HCT116 (cell line): ENCODE measurements at regions not wholly inside any gene's neighbourhood (a gene's known extent, or its start where the extent isn't known, plus 50 kb on each side); places are given as distances from the start of the nearest gene placed in this dataset.

Experiments
- ATAC-seq: fragments of 200-7000 bp; cut with Tn5 transposase; 2 replicates; pipeline ENCODE4 v1.9.1; 2020; ENCODE audit warnings: mild to moderate bottlenecking, moderate library complexity
- BruUV-seq: library from RNA; stranded (reverse); fragments of 400-500 nt; replicated peaks from 2 replicates; lab custom pipeline; 2021; lab: Mats Ljungman, UMichigan
- CTCF ChIA-PET: fragments of 300-600 bp; sonication (Branson Sonifier 250); formaldehyde crosslinking; loops from one replicate; lab custom pipeline; 2021; ENCODE audit warnings: antibody characterized with exemption; lab: Charles Lee
- POLR2A ChIA-PET: fragments of 300-600, 350-600 bp; sonication (Branson Sonifier 250); formaldehyde crosslinking; loops from one replicate; lab custom pipeline; 2021; ENCODE audit warnings: antibody characterized with exemption; lab: Charles Lee
- RAD21 ChIA-PET, 2 experiments: fragments of 300-600 bp; sonication (Branson Sonifier 250); formaldehyde crosslinking; loops; one replicate each; lab custom pipeline; 2023; ENCODE audit warnings: low total read pairs in 2 of 2; ENCODE audit not compliant: uncharacterized antibody in 2 of 2, unreplicated experiment in 2 of 2, low non-redundant PET in 1 of 2; lab: Charles Lee
- DNase-seq: peaks from one replicate; pipeline ENCODE4 v3.0.0-alpha.2; 2010; ENCODE audit warnings: low read depth, low spot score
- H2AFZ ChIP-seq: fragments of 200-600 bp; shearing (Covaris generic), sonication (generic); 2 replicates; pipeline ENCODE4 v1.6.1; 2017; ENCODE audit warnings: low read depth, mixed run types, mixed read lengths, antibody characterized with exemption, low read length; ENCODE audit not compliant: poor library complexity, severe bottlenecking
- H3K27ac ChIP-seq: 2 replicates; pipeline ENCODE4 v1.5.1; 2012; ENCODE audit warnings: low read depth, low read length
- H3K27me3 ChIP-seq: fragments of 200-600 bp; sonication (generic); 2 replicates; pipeline ENCODE4 v1.6.1; 2016; ENCODE audit warnings: mixed run types, low read length, mixed read lengths; ENCODE audit not compliant: insufficient read depth
- H3K36me3 ChIP-seq, 2 experiments: fragments of 200-500 bp in 1 of 2; fragments of 200-600 bp in 1 of 2; sonication (Bioruptor generic) in 1 of 2; sonication (generic) in 1 of 2; 2 replicates each; pipeline versions ENCODE4 v1.5.1 to v1.6.1; 2014 to 2016; ENCODE audit warnings: low read length in 2 of 2, inconsistent platforms in 1 of 2, mixed read lengths in 1 of 2, mixed run types in 1 of 2; ENCODE audit not compliant: insufficient read depth in 2 of 2, control insufficient read depth in 1 of 2
- H3K4me1 ChIP-seq, 2 experiments: fragments of 200-600 bp in 1 of 2; sonication (generic) in 1 of 2; 2 replicates each; pipeline versions ENCODE4 v1.5.1 to v1.6.1; 2012 to 2017; ENCODE audit warnings: low read length in 2 of 2, inconsistent platforms in 1 of 2, mild to moderate bottlenecking in 1 of 2, mixed read lengths in 1 of 2, mixed run types in 1 of 2, moderate library complexity in 1 of 2; ENCODE audit not compliant: insufficient read depth in 2 of 2, control insufficient read depth in 1 of 2
- H3K4me2 ChIP-seq: fragments of 200-600 bp; sonication (generic); 2 replicates; pipeline ENCODE4 v1.6.1; 2017; ENCODE audit warnings: mixed run types, low read length, mixed read lengths
- H3K4me3 ChIP-seq, 2 experiments: fragments of 200-600 bp in 1 of 2; sonication (generic) in 1 of 2; replicated peaks in 1 of 2; 2 replicates each; pipeline ENCODE4 v1.5.1; 2011 to 2016; ENCODE audit warnings: low read length in 2 of 2, control low read depth in 1 of 2, low read depth in 1 of 2, mild to moderate bottlenecking in 1 of 2, mixed read lengths in 1 of 2, mixed run types in 1 of 2
- H3K79me2 ChIP-seq: fragments of 200-600 bp; sonication (generic); 2 replicates; pipeline ENCODE4 v1.6.1; 2017; ENCODE audit warnings: mild to moderate bottlenecking, mixed run types, low read length, moderate library complexity, mixed read lengths; ENCODE audit not compliant: insufficient read depth
- H3K9ac ChIP-seq: fragments of 200-600 bp; sonication (generic); 2 replicates; pipeline ENCODE4 v1.6.1; 2016; ENCODE audit warnings: low read length, mixed read lengths
- H3K9me2 ChIP-seq: fragments of 200-600 bp; sonication (generic), shearing (Covaris generic); 2 replicates; pipeline ENCODE4 v1.6.1; 2017; ENCODE audit warnings: mixed run types, mild to moderate bottlenecking, moderate library complexity; ENCODE audit not compliant: insufficient read depth
- H3K9me3 ChIP-seq, 2 experiments: fragments of 200-500 bp in 1 of 2; fragments of 200-600 bp in 1 of 2; sonication (Bioruptor generic) in 1 of 2; sonication (generic) in 1 of 2; 2 replicates each; pipeline ENCODE4 v1.6.1; 2014 to 2017; ENCODE audit warnings: low read length in 2 of 2, mixed read lengths in 2 of 2, inconsistent platforms in 1 of 2, low read depth in 1 of 2, mild to moderate bottlenecking in 1 of 2, mixed run types in 1 of 2, moderate library complexity in 1 of 2; ENCODE audit not compliant: control insufficient read depth in 1 of 2, insufficient read depth in 1 of 2
- H4K20me1 ChIP-seq: fragments of 200-600 bp; sonication (generic), shearing (Covaris generic); 2 replicates; pipeline ENCODE4 v1.6.1; 2017; ENCODE audit warnings: mixed run types, mild to moderate bottlenecking, moderate library complexity; ENCODE audit not compliant: insufficient read depth
- EZH2phosphoT487 ChIP-seq: fragments of 200-600 bp; IDR thresholded peaks from 2 replicates; pipeline ENCODE4 v1.6.1; 2018; ENCODE audit warnings: antibody characterized with exemption, borderline replicate concordance
- FOSL1 ChIP-seq: IDR thresholded peaks from 2 replicates; pipeline ENCODE4 v1.6.1; 2012; ENCODE audit warnings: low read depth
- POLR2AphosphoS5 ChIP-seq: IDR thresholded peaks from 2 replicates; pipeline ENCODE4 v1.6.1; 2011; ENCODE audit warnings: mild to moderate bottlenecking, low read depth, low read length, moderate library complexity
- SP1 ChIP-seq: IDR thresholded peaks from 2 replicates; pipeline ENCODE4 v1.6.1; 2012; ENCODE audit warnings: low read depth
- TCF7L2 ChIP-seq: IDR thresholded peaks from 2 replicates; pipeline ENCODE4 v1.7.0; 2011; ENCODE audit warnings: borderline replicate concordance, inconsistent platforms; ENCODE audit not compliant: insufficient read depth, insufficient read length; ENCODE audit errors: extremely low read depth
- intact Hi-C: fragments of 100-400 bp; cut with micrococcal nuclease; formaldehyde crosslinking; loops from 2 replicates; pipeline ENCODE4 v1.10.0; 2022
- TF ChIP-seq, protein P1 (sequence below), 3 experiments: fragments of 200-600 bp in 1 of 3; sonication (generic) in 1 of 3; IDR thresholded peaks in 2 of 3; conservative IDR thresholded peaks in 1 of 3; 2 replicates each; pipeline ENCODE4 v1.5.1; 2012 to 2017; ENCODE audit warnings: low read depth in 2 of 3, low read length in 2 of 3, antibody characterized with exemption in 1 of 3, borderline replicate concordance in 1 of 3, control low read depth in 1 of 3, mild to moderate bottlenecking in 1 of 3, mixed read lengths in 1 of 3, mixed run types in 1 of 3, moderate library complexity in 1 of 3; ENCODE audit not compliant: insufficient read depth in 1 of 3
- TF ChIP-seq, protein P2 (sequence below): IDR thresholded peaks from 2 replicates; pipeline ENCODE4 v1.6.1; 2011; ENCODE audit warnings: mild to moderate bottlenecking, low read length, moderate library complexity; ENCODE audit not compliant: insufficient replicate concordance; ENCODE audit errors: extremely low read depth
- TF ChIP-seq, protein P3 (sequence below): IDR thresholded peaks from 2 replicates; pipeline ENCODE4 v1.6.1; 2012

DNA sequence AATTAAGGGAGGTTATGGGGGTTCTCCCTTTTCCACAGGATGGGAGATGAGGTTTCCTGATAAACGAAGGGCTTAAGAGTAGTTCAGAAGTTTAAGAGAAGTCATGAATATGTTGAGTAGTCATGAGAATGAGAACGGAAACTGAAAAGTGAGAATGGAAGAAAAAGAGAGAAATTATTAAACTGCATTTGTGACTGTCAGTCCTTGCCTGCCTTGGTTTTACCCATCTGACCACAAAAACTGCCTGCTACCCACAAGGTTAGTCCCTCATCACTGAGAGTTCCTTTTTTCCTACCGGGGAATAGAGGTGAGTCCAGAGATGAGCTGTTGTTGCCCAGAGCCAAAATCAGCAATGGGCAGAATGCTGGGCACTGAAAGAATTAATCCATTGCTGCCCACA is 174.1 kb upstream of the BET1 start:
- H3K9me3 ChIP-seq = no peaks in the 10 kb centered on the region
- no peak overlapping the region for H3K4me2 ChIP-seq
- DNase-seq (no peak), ATAC-seq (no peak)
- no peak overlapping the region for H3K27ac ChIP-seq
- H3K4me1 ChIP-seq = peaks cover 6 to 15% of the 10 kb centered on the region in 2 experiments; a peak in 3 of 4 replicates
- intact Hi-C loops = no loop called here
- no peaks in the 10 kb centered on the region for H3K79me2 ChIP-seq
- no peak overlapping the region for H2AFZ ChIP-seq
- POLR2A ChIA-PET = no interaction called here
- TF ChIP-seq TCF7L2 = no peak
- TF ChIP-seq EZH2phosphoT487 = no peak
- no peak for TF ChIP-seq POLR2AphosphoS5
- TF ChIP-seq, protein P1, sequence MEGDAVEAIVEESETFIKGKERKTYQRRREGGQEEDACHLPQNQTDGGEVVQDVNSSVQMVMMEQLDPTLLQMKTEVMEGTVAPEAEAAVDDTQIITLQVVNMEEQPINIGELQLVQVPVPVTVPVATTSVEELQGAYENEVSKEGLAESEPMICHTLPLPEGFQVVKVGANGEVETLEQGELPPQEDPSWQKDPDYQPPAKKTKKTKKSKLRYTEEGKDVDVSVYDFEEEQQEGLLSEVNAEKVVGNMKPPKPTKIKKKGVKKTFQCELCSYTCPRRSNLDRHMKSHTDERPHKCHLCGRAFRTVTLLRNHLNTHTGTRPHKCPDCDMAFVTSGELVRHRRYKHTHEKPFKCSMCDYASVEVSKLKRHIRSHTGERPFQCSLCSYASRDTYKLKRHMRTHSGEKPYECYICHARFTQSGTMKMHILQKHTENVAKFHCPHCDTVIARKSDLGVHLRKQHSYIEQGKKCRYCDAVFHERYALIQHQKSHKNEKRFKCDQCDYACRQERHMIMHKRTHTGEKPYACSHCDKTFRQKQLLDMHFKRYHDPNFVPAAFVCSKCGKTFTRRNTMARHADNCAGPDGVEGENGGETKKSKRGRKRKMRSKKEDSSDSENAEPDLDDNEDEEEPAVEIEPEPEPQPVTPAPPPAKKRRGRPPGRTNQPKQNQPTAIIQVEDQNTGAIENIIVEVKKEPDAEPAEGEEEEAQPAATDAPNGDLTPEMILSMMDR (IDR thresholded peaks at IDR 0.05 in 2 of 3, conservative IDR thresholded peaks at IDR 0.05 in 1 of 3; ENCODE audit: borderline replicate concordance in 1 of 3, insufficient read depth in 1 of 3, low read depth in 2 of 3, low read length in 2 of 3) = no peak
- no peak for TF ChIP-seq SP1
- TF ChIP-seq, protein P2, sequence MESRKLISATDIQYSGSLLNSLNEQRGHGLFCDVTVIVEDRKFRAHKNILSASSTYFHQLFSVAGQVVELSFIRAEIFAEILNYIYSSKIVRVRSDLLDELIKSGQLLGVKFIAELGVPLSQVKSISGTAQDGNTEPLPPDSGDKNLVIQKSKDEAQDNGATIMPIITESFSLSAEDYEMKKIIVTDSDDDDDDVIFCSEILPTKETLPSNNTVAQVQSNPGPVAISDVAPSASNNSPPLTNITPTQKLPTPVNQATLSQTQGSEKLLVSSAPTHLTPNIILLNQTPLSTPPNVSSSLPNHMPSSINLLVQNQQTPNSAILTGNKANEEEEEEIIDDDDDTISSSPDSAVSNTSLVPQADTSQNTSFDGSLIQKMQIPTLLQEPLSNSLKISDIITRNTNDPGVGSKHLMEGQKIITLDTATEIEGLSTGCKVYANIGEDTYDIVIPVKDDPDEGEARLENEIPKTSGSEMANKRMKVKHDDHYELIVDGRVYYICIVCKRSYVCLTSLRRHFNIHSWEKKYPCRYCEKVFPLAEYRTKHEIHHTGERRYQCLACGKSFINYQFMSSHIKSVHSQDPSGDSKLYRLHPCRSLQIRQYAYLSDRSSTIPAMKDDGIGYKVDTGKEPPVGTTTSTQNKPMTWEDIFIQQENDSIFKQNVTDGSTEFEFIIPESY = no peak
- TF ChIP-seq FOSL1 = no peak
- TF ChIP-seq, protein P3, sequence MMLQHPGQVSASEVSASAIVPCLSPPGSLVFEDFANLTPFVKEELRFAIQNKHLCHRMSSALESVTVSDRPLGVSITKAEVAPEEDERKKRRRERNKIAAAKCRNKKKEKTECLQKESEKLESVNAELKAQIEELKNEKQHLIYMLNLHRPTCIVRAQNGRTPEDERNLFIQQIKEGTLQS = no peak
- CTCF ChIA-PET = no interaction called here
- H3K27me3 ChIP-seq = no peaks in the 10 kb centered on the region
- no peaks in the 10 kb centered on the region for H3K9me2 ChIP-seq
- H4K20me1 ChIP-seq = no peaks in the 10 kb centered on the region
- BruUV-seq = no TSS peak
- no peaks in the 10 kb centered on the region for H3K36me3 ChIP-seq
- RAD21 ChIA-PET = no interaction called here
- no peak overlapping the region for H3K4me3 ChIP-seq
- no peak overlapping the region for H3K9ac ChIP-seq
